ENCODE measurements at regions not wholly inside any gene's neighbourhood (a gene's known extent, or its start where the extent isn't known, plus 50 kb on each side); places are given as distances from the start of the nearest gene placed in this dataset.

DNA sequence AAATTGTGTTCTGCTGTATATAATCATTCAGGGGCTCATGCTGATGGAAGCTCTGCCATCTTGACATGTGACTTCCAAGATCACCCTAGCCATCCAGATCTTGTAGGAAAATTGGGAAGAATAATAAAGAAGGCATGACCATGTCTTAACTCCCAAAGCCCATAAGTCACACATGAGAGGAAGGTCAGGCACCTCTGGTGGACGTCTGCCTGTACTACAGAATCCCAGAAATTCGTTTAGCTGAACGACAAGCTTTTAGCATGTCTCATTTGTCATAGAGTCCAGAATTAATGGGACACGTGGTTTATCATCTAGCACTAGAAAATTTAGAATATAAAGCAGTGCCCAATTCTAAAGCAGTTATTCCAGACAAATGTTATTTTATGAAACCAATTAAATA is 212.7 kb downstream of the CENPC start:
- TF ChIP-seq, protein P1, sequence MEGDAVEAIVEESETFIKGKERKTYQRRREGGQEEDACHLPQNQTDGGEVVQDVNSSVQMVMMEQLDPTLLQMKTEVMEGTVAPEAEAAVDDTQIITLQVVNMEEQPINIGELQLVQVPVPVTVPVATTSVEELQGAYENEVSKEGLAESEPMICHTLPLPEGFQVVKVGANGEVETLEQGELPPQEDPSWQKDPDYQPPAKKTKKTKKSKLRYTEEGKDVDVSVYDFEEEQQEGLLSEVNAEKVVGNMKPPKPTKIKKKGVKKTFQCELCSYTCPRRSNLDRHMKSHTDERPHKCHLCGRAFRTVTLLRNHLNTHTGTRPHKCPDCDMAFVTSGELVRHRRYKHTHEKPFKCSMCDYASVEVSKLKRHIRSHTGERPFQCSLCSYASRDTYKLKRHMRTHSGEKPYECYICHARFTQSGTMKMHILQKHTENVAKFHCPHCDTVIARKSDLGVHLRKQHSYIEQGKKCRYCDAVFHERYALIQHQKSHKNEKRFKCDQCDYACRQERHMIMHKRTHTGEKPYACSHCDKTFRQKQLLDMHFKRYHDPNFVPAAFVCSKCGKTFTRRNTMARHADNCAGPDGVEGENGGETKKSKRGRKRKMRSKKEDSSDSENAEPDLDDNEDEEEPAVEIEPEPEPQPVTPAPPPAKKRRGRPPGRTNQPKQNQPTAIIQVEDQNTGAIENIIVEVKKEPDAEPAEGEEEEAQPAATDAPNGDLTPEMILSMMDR (IDR thresholded peaks at IDR 0.05) = no peak
- no peak for TF ChIP-seq POLR2A (IDR thresholded peaks at IDR 0.05)
- no peak for TF ChIP-seq POLR2AphosphoS5 (IDR thresholded peaks at IDR 0.05)

All from breast epithelium (tissue), 3 donors.